H1 (cell line): ENCODE measurements at regions not wholly inside any gene's neighbourhood (a gene's known extent, or its start where the extent isn't known, plus 50 kb on each side); places are given as distances from the start of the nearest gene placed in this dataset.

ENCODE experiments used
- CTCF ChIA-PET: fragments of 300-600 bp; sonication (Branson Sonifier 250); formaldehyde crosslinking; loops from one replicate; lab custom pipeline; 2021; ENCODE audit not compliant: partially characterized antibody; lab: Charles Lee
- POLR2A ChIA-PET: fragments of 300-600 bp; sonication (Branson Sonifier 250); formaldehyde crosslinking; loops from one replicate; lab custom pipeline; 2021; ENCODE audit warnings: inconsistent platforms; ENCODE audit not compliant: partially characterized antibody; lab: Charles Lee
- DNase-seq, 2 experiments: peaks; one replicate each; pipeline versions ENCODE4 v3.0.0 to v3.0.0-alpha.2; 2010 to 2022; ENCODE audit warnings: low spot score in 2 of 2, low read depth in 1 of 2, mixed read lengths in 1 of 2
- FAIRE-seq: peaks from 2 replicates; lab custom pipeline; 2011; peaks lifted over from hg19 to GRCh38; lab: Jason Lieb, UNC
- H2AFZ ChIP-seq: 2 replicates; pipeline ENCODE4 v1.8.1; 2012; ENCODE audit warnings: low read length, inconsistent platforms
- H2AK5ac ChIP-seq: 2 replicates; pipeline ENCODE4 v1.6.1; 2013; ENCODE audit warnings: low read depth, low read length
- H2BK120ac ChIP-seq: replicated peaks from 2 replicates; pipeline ENCODE3; 2013; ENCODE audit warnings: low read depth, low read length, inconsistent platforms
- H2BK12ac ChIP-seq: 2 replicates; pipeline ENCODE4 v1.6.1; 2013; ENCODE audit warnings: low read depth, low read length
- H2BK15ac ChIP-seq: 2 replicates; pipeline ENCODE4 v1.6.1; 2013; ENCODE audit warnings: low read length
- H2BK20ac ChIP-seq: 2 replicates; pipeline ENCODE4 v1.6.1; 2013; ENCODE audit warnings: low read length
- H2BK5ac ChIP-seq: 2 replicates; pipeline ENCODE4 v1.6.1; 2013; ENCODE audit warnings: low read depth, low read length
- H3K14ac ChIP-seq: 2 replicates; pipeline ENCODE4 v1.6.1; 2013; ENCODE audit warnings: inconsistent platforms; ENCODE audit not compliant: insufficient read length
- H3K18ac ChIP-seq: 2 replicates; pipeline ENCODE4 v1.6.1; 2013; ENCODE audit warnings: low read length; ENCODE audit errors: extremely low read depth
- H3K23ac ChIP-seq: 2 replicates; pipeline ENCODE4 v1.6.1; 2013; ENCODE audit warnings: inconsistent platforms; ENCODE audit not compliant: insufficient read length
- H3K23me2 ChIP-seq: 2 replicates; pipeline ENCODE4 v1.6.1; 2013; ENCODE audit warnings: low read depth, low read length
- H3K27ac ChIP-seq: 2 replicates; pipeline ENCODE4 v1.6.1; 2011; ENCODE audit warnings: low read depth, low read length, inconsistent platforms
- H3K27me3 ChIP-seq, 4 experiments: replicated peaks in 1 of 4; 1 replicate in 1 of 4; 2 replicates in 3 of 4; pipeline versions ENCODE4 v1.6.1 to v1.8.1; 2011 to 2013; ENCODE audit warnings: low read length in 3 of 4, mild to moderate bottlenecking in 3 of 4, inconsistent platforms in 2 of 4, mixed read lengths in 2 of 4, moderate library complexity in 1 of 4; ENCODE audit not compliant: control insufficient read depth in 3 of 4, insufficient read depth in 3 of 4; ENCODE audit errors: extremely low read depth in 1 of 4
- H3K36me3 ChIP-seq, 4 experiments: 2 replicates each; pipeline versions ENCODE4 v1.6.1 to v1.8.1; 2011 to 2013; ENCODE audit warnings: mild to moderate bottlenecking in 4 of 4, low read length in 3 of 4, moderate library complexity in 2 of 4, control low read depth in 1 of 4, inconsistent platforms in 1 of 4; ENCODE audit not compliant: insufficient read depth in 4 of 4, control insufficient read depth in 2 of 4
- H3K4ac ChIP-seq: replicated peaks from 2 replicates; pipeline ENCODE3; 2013; ENCODE audit warnings: low read length, low read depth, mixed read lengths, inconsistent platforms; ENCODE audit not compliant: insufficient read length
- H3K4me1 ChIP-seq, 4 experiments: replicated peaks in 1 of 4; 1 replicate in 1 of 4; 2 replicates in 3 of 4; pipeline versions ENCODE4 v1.6.1 to v1.8.1; 2011 to 2013; ENCODE audit warnings: low read length in 3 of 4, inconsistent platforms in 2 of 4, mixed read lengths in 1 of 4; ENCODE audit not compliant: insufficient read depth in 4 of 4, control insufficient read depth in 3 of 4
- H3K4me2 ChIP-seq, 2 experiments: 2 replicates each; pipeline versions ENCODE4 v1.6.1 to v1.8.1; 2011 to 2013; ENCODE audit warnings: low read depth in 2 of 2, low read length in 2 of 2, control low read depth in 1 of 2, inconsistent platforms in 1 of 2, mild to moderate bottlenecking in 1 of 2; ENCODE audit not compliant: insufficient read depth in 1 of 2
- H3K4me3 ChIP-seq, 4 experiments: fragments of 200-600, 300-600 bp in 1 of 4; sonication (generic), shearing (Covaris generic), sonication (Bioruptor Twin) in 1 of 4; 2 replicates each; pipeline versions ENCODE4 v1.5.1 to v1.8.1; 2011 to 2016; ENCODE audit warnings: low read length in 4 of 4, low read depth in 3 of 4, control low read depth in 2 of 4, inconsistent platforms in 2 of 4, mild to moderate bottlenecking in 2 of 4, mixed read lengths in 1 of 4, moderate library complexity in 1 of 4; ENCODE audit not compliant: insufficient read depth in 2 of 4; ENCODE audit errors: extremely low read depth in 1 of 4
- H3K56ac ChIP-seq: replicated peaks from 2 replicates; pipeline ENCODE3; 2013; ENCODE audit warnings: low read depth, mild to moderate bottlenecking, mixed read lengths, low read length, inconsistent platforms; ENCODE audit not compliant: insufficient read length
- H3K79me1 ChIP-seq: 2 replicates; pipeline ENCODE4 v1.6.1; 2013; ENCODE audit warnings: low read depth, low read length, control low read depth
- H3K79me2 ChIP-seq, 2 experiments: 2 replicates each; pipeline versions ENCODE4 v1.6.1 to v1.8.1; 2012 to 2013; ENCODE audit warnings: low read length in 2 of 2, mild to moderate bottlenecking in 2 of 2, inconsistent platforms in 1 of 2; ENCODE audit not compliant: insufficient read depth in 2 of 2, control insufficient read depth in 1 of 2
- H3K9ac ChIP-seq, 4 experiments: replicated peaks in 1 of 4; 1 replicate in 1 of 4; 2 replicates in 3 of 4; pipeline versions ENCODE4 v1.6.1 to v1.8.1; 2011 to 2013; ENCODE audit warnings: low read depth in 3 of 4, low read length in 3 of 4, control low read depth in 2 of 4, mild to moderate bottlenecking in 2 of 4, moderate library complexity in 2 of 4, inconsistent platforms in 1 of 4; ENCODE audit errors: extremely low read depth in 1 of 4
- H3K9me3 ChIP-seq, 2 experiments: 2 replicates each; pipeline versions ENCODE4 v1.6.1 to v1.8.1; 2012 to 2013; ENCODE audit warnings: mild to moderate bottlenecking in 2 of 2, moderate library complexity in 2 of 2, control low read depth in 1 of 2, inconsistent platforms in 1 of 2, low read depth in 1 of 2, low read length in 1 of 2, mixed read lengths in 1 of 2; ENCODE audit not compliant: insufficient read depth in 2 of 2
- H4K20me1 ChIP-seq, 2 experiments: replicated peaks in 1 of 2; 2 replicates each; pipeline versions ENCODE3 to v1.8.1; 2011 to 2013; ENCODE audit warnings: inconsistent platforms in 2 of 2, low read length in 2 of 2, mild to moderate bottlenecking in 1 of 2; ENCODE audit not compliant: insufficient read depth in 2 of 2, control insufficient read depth in 1 of 2
- H4K5ac ChIP-seq: 2 replicates; pipeline ENCODE4 v1.6.1; 2013; ENCODE audit warnings: low read length, low read depth, mixed read lengths, inconsistent platforms; ENCODE audit not compliant: insufficient read length
- H4K8ac ChIP-seq: 2 replicates; pipeline ENCODE4 v1.8.0; 2013; ENCODE audit warnings: mild to moderate bottlenecking, moderate library complexity, low read length, inconsistent platforms; ENCODE audit not compliant: insufficient read depth; ENCODE audit errors: extremely low read depth
- H4K91ac ChIP-seq: replicated peaks from 2 replicates; pipeline ENCODE3; 2013; ENCODE audit warnings: low read length, mixed read lengths, inconsistent platforms; ENCODE audit not compliant: insufficient read length
- BACH1 ChIP-seq: IDR thresholded peaks from 2 replicates; pipeline ENCODE4 v1.6.1; 2012; ENCODE audit warnings: low read length, improper control_type of control experiment
- CEBPB ChIP-seq: IDR thresholded peaks from 2 replicates; pipeline ENCODE4 v1.6.1; 2012; ENCODE audit warnings: low read depth, low read length
- CHD2 ChIP-seq: IDR thresholded peaks from 2 replicates; pipeline ENCODE4 v1.6.1; 2012; ENCODE audit warnings: low read length, improper control_type of control experiment
- CREB1 ChIP-seq: IDR thresholded peaks from 2 replicates; pipeline ENCODE4 v1.6.1; 2012; ENCODE audit warnings: inconsistent platforms
- GTF2F1 ChIP-seq: IDR thresholded peaks from 2 replicates; pipeline ENCODE4 v1.6.1; 2012; ENCODE audit warnings: low read depth, low read length, improper control_type of control experiment, borderline replicate concordance
- KDM1A ChIP-seq: fragments of 200-600, 300-600 bp; sonication (generic); IDR thresholded peaks from 2 replicates; pipeline ENCODE4 v1.7.1; 2016; ENCODE audit warnings: mild to moderate bottlenecking, low read length, borderline replicate concordance
- KDM5A ChIP-seq: fragments of 200-600 bp; IDR thresholded peaks from 2 replicates; pipeline ENCODE4 v1.7.1; 2012; ENCODE audit warnings: mild to moderate bottlenecking, low read length, inconsistent platforms, mixed read lengths
- RAD21 ChIP-seq, 2 experiments: IDR thresholded peaks in 1 of 2; conservative IDR thresholded peaks in 1 of 2; 2 replicates each; pipeline ENCODE4 v1.6.1; 2011; ENCODE audit warnings: low read depth in 2 of 2, low read length in 2 of 2, improper control_type of control experiment in 1 of 2, inconsistent platforms in 1 of 2, mild to moderate bottlenecking in 1 of 2, moderate library complexity in 1 of 2
- SRF ChIP-seq: IDR thresholded peaks from 2 replicates; pipeline ENCODE4 v1.6.1; 2011; ENCODE audit warnings: mild to moderate bottlenecking, low read depth, low read length, moderate library complexity
- TAF1 ChIP-seq: IDR thresholded peaks from 2 replicates; pipeline ENCODE4 v1.6.1; 2011; ENCODE audit warnings: mild to moderate bottlenecking, low read depth, low read length
- WGBS, 2 experiments: shearing (Covaris generic) in 1 of 2; methylation state at CpG; one replicate each; pipeline versions ENCODE4 v1.1.6 to v1.1.7; 2013 to 2015; ENCODE audit warnings: low lambda C conversion rate in 2 of 2, mixed read lengths in 2 of 2, inconsistent platforms in 1 of 2, low coverage in 1 of 2, missing lambda C conversion rate in 1 of 2; ENCODE audit not compliant: insufficient replicate concordance in 2 of 2, insufficient coverage in 1 of 2, insufficient read length in 1 of 2; ENCODE audit errors: extremely low coverage in 1 of 2, missing lambda C conversion rate in 1 of 2; 5-methylcytosine and 5-hydroxymethylcytosine counted together

GRCh38 chr2:147311058-147311430 is 533.8 kb upstream of the ACVR2A start:
- no peak overlapping the region for H2BK20ac ChIP-seq
- H4K5ac ChIP-seq: no peak overlapping the region
- H2BK15ac ChIP-seq: no peak overlapping the region
- no peak overlapping the region for H2BK12ac ChIP-seq
- no peaks in the 10 kb centered on the region for H3K79me2 ChIP-seq
- FAIRE-seq (no peak), DNase-seq (no peak)
- no peaks in the 10 kb centered on the region for H3K79me1 ChIP-seq
- H3K23ac ChIP-seq: no peak overlapping the region
- no peak overlapping the region for H3K4me3 ChIP-seq
- ChIA-PET CTCF (interaction anchor here (0.9 kb wide), 1 partner anchor 35 kb away, joined by 3 read pairs; no protein-coding TSS in a partner anchor), POLR2A (no interaction called here)
- H3K9me3 ChIP-seq: no peaks in the 10 kb centered on the region
- no peak overlapping the region; the same call in 1 of the 2 replicates for H4K8ac ChIP-seq
- no peaks in the 10 kb centered on the region for H3K4me1 ChIP-seq
- no peak overlapping the region for H3K4ac ChIP-seq
- TF ChIP-seq BACH1: no peak
- TF ChIP-seq CEBPB: no peak
- no peak for TF ChIP-seq RAD21 (IDR thresholded peaks at IDR 0.05 in 1 of 2, conservative IDR thresholded peaks at IDR 0.05 in 1 of 2; ENCODE audit: low read depth in 2 of 2, low read length in 2 of 2)
- TF ChIP-seq GTF2F1: no peak
- no peak for TF ChIP-seq TAF1
- TF ChIP-seq KDM5A: no peak
- TF ChIP-seq CHD2: no peak
- no peak for TF ChIP-seq KDM1A
- no peak for TF ChIP-seq SRF
- TF ChIP-seq CREB1: no peak
- H3K27ac ChIP-seq: no peak overlapping the region
- H2AK5ac ChIP-seq: no peak overlapping the region
- no peaks in the 10 kb centered on the region for H4K20me1 ChIP-seq
- H3K23me2 ChIP-seq: no peaks in the 10 kb centered on the region
- H3K18ac ChIP-seq: no peak overlapping the region
- H2BK5ac ChIP-seq: no peak overlapping the region
- H4K91ac ChIP-seq: no peak overlapping the region
- H2AFZ ChIP-seq: no peak overlapping the region
- no peak overlapping the region for H2BK120ac ChIP-seq
- no peak overlapping the region for H3K56ac ChIP-seq
- no peaks in the 10 kb centered on the region for H3K36me3 ChIP-seq
- no peak overlapping the region for H3K9ac ChIP-seq
- H3K4me2 ChIP-seq: no peak overlapping the region
- H3K14ac ChIP-seq: no peak overlapping the region
- H3K27me3 ChIP-seq: no peaks in the 10 kb centered on the region
- 97% methylated on average over 3 of the region's 3 CpGs; no CpG with 5 or more reads in 1 of the 2 experiments for WGBS, 2 experiments
